Activated T-cell treated with anti-CD3 and anti-CD28 coated beads, Interleukin-2, amount 50 U/mL, for 48 hours (primary cell): ENCODE measurements at regions not wholly inside any gene's neighbourhood (a gene's known extent, or its start where the extent isn't known, plus 50 kb on each side); places are given as distances from the start of the nearest gene placed in this dataset.
"Not testable (repeated sequence)": the region's sequence is repeated elsewhere in the genome, so short reads cannot be mapped to it uniquely, and the experiment has no call there.

Experiments
- DNase-seq, 2 experiments: peaks; one replicate each; pipeline ENCODE4 v3.0.0-alpha.2; 2020

DNA sequence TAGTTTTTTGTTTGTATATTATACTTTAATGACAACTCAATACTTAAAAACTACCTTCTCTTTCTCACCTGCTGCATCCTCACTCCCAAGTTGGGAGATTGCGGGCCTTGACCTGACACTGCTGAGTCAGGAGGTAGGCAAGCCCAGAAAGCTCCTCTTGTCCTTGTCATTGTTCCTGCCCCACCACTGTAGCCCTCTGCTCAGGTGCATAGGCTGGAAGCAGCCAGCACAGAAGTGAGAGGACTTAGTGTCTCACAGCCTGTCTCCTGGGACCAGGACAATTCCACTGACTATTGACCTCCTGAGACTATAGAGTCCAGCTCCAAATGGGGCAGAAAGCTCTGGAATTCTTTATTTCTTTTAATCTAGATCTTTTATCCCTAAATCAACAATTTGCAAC, 123.5 kb upstream of the NDP start:
- DNase-seq = no peak

DNA sequence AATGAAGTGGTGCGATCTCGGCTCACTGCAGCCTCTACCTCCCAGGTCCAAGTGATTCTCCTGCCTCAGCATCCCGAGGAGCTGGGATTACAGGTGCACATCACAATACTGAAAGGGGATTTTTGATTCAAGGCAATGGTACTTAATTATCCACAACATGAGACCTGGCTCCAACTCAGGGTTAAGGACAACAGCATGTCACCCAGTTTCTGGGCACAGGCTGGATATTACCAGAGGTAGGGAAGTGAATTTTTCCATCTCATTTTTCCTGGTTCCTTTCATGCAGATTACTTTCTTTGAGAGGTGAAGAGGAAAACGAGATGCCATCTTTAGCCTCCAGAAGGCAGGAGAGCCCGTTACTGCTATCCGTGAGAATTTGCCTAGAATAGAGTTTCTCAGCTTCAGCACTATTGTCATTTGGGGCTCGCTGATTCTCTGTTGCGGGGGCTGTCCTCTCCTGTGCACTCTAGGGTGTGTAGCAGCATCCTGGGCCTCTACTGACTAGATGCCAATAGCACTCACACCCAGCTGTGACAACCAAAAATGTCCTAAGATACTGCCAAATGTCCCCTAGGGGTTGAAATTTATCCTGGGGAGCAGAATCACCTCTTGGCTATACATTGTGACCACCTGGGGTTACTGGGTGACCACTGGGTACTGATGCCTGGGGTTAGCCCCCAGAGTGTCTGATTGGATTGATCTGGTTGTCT, 121.8 kb upstream of the NDP start:
- no peak for DNase-seq

DNA sequence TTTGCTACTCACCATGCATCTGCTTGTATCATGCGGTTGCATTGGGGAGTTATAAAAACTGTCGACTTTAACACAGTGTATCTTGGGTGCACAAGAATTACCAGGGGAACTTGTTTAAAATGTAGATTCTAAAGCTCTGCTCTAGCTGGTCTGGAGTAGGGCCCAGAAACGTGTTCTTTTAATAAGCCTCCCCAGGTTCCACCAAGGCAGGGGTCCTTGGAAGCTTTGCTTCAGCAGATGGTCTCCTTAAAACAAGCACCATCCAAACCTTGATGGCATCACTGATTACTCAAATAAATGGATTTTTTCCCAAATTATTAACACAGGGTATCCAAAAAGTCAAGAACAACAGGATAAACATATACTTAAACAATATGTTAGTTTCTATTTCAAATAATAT, 120.2 kb upstream of the NDP start:
- DNase-seq = no peak

DNA sequence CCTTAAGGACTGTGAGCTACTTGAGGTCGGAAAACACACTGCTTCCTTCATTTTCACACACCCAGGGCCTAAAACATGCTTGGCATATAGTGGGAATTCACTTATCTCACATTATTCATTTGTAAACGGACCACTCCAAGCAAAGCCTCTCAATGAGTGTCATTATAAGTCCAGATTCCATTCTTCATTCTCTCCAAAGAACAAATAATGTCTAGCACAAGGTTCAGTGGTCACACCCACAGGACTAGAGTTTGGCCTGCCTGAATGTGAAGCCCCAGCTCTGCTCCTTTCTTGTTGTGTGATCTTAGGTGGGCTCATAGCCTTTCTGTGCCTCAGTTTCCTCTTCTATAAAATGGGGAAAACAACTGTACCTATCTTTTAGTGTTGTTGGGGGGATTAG, 119.6 kb upstream of the NDP start:
- no peak for DNase-seq

DNA sequence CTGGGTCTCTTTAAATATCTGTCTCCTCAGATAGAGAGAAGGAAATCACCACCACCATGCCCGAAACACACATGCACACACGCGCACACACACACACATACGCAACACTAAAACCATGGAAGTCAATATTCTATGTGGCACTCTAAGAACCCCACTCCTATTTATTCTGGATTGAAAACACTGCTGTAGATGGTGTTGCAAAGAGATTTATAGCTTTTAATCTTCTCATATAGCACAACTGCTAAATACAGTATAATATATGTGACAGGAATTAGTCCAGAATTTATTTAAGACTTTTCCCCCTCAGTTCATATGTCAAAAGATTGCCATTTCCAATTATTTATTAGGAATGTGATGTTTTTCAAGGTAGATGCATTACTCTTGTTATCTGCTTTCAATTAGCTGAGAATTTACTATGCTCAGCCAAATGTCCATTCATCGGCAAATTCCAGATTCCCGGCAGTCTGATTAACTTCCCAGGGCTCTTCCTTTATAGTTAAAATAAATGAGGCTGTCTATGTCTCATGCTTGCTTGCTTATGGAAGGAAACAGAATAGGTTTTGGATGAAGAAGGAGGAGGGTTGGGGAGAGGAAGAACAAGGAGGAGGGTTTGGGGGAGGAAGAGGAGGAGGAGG, 115.4 kb upstream of the NDP start:
- no peak for DNase-seq

DNA sequence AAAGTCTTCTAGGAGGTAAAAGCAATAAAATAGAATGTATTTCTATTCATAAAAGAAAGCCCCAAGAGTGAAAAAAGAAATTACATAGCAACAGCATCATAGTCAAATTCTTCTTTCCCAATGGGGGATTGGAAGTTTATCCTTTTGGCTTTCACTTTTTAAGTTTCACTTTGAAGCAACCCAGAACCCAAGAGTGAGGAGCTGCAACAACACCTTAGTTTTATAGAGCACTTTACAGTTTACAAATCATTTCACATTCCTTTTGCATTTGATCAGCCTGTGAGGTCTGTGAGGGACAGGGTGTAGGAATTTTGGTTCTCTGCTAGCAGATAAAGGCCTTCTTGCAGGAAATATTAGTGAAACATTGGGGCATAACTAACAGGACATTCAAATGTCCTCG, 112.0 kb upstream of the NDP start:
- no peak for DNase-seq

DNA sequence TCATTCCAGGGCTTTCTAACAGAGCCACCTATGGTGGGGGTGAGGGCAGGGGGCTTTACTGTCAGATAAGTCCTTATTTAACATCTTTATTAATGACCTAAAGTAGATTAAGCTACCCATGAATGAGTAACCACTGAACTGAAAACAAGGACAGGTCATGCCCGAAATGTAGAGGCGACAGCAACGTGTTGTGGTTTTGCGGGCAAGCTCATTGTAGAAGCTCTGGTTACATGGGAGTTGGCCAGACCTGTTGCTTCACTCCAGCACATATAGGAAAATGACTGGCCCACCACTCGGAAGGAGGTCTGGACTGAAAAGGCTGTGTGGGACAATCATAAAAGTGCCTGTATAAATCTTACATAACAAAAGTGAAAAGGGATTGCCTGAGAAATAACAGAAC, 109.6 kb upstream of the NDP start:
- no peak for DNase-seq

DNA sequence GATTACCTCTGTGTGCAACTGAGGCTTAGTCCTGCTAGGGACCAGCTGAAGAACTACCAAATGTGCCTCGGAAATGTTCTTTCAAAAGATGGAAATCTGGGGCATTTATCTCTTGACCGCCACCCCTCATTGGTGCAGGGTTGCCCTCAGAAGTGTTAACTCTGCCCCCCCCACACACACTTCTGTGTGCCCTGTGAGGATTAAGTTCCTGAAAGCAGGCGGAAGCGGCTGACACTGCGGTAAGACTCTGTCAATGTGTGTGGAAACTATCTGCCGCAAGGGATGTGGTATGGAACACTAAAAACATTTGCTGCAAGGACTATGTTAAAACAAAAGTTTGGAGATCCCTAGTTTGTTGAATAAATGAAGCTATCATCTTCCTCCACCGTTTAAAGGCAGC, 106.9 kb upstream of the NDP start:
- no peak for DNase-seq

DNA sequence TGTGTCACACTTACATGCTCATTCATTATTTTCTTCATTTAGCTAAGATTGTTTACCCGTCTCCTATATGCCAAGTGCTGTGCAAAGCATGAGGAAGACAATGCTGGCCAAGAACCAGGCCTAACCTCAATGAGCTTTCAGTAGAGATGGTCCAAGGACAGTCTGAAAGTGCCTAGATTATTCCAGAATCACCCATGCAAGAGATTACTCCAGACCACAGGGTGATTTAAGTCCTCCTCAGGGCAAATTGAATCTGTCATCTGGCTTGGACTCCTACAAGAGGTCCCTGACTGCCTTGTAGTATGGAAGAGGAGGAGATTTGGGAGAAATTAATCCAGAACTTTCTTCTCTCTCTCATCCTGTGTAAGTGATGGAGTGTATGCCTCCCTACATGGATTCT, 99.4 kb upstream of the NDP start:
- DNase-seq = no peak

DNA sequence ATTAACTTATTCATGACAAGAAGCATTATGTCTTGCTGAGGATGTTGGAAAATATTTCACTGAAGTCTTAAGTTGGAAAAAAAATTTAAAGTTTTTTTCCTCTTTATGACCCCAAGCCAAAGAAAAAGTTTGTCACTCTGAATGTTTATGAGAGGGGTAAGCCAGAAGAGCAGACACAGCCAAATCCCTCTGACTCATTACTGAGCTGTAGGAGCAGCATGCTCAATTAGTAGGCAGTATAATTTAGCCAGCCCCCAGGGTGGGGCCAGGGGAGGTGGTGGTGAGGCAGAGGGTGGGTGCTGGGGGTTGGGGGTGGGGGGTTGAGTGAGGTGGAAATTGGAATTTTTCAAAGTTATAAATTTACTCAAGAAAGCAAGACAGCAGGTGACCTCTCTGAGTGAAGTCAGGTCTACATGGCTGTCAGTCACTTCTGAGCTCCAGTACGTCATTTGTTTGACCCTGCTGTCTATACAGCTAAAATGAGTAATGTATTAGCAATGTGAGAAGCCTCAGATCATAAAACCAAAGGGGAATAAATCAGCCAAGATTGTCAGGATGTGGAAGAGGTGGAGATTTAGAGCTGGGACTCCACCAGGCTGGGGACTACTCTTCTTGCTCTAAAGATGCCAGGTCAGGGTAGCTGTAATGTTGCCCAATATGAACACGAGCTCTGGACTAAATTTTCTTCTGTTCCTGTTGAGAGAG, 98.8 kb upstream of the NDP start:
- DNase-seq = no peak

DNA sequence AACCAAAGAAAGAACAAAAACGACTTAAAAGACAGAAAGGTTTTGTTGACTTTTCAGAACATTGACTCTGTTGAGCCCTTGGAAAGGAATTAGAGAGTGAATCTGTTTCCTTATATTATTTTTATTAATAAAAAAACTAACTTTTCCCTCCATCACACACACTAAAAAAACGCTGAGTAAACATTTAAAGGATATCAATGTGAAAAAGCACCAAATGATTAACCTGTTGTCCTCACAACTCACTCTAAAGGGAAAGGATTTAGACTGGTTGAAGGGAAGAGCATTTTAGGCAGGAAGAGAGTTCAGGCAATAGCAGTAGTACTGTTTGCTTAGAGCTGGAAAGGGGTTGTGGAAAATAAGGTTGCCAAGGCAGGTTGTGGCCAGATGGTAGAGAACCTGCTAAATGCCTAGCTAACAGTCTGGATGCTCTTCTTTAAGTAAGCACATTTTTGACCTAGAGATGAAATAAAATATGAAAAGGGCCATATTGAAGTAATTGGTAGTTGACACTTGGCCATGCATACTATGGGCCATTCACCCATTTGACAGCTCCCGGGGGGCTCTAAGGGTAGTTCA, 98.0 kb upstream of the NDP start:
- DNase-seq = no peak

DNA sequence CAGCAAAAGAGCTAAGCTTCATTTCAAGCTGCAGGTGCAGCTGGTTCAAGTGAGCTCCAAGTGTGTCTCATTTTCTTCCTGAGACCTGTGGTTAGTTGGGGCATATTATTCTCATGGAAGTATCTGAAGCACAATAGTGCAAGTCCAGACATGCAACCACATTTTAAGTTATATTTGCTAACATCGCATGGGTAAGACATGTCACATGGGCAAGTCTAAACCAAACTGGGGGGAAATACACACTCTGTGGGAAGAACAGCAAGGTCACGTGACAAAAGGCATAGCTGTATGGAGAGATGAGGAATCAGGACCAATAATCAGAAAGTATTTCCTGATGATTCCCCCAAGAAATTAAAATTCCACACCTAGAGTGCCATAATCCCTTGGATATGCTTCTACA, 94.9 kb upstream of the NDP start:
- DNase-seq = no peak

DNA sequence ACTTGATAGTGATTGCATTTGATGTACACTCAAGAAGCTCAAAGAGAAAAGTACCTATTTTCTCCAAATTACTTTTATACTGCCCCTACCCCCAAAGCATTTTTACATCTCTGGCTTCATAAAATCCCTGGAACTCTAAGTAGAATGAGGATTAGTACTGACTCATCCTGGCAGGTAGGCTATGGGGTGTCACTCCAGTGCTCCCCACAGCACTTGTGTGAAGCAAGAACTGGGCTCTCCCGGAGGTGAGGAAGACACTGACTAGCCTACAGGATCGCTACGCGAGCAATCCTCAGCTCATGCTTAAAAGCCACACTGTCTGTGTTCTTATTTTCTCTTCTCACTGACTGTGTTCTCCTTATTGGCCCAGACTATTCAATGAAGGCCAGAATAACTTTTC, 90.4 kb upstream of the NDP start:
- DNase-seq = no peak

DNA sequence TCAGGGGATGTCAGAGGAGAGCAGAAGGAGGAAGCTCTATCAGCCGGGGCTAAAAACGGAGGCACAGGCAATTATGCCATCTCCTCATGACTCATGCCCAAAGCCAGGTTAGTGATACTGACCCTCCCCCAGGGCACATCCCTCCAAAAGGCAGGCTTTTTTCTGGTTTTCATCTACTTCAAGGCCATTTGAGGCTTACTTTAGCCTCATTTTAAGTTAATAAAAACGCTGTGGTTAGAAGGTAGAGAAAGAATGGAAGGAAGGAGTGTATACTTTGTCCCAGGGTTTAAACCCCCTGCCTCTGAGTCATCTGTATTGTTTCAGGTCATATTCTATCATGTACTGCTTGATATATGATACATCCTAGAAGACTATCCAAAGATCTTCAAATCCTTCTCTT, 89.7 kb upstream of the NDP start:
- peak in 1 of 2 experiments; percentile 16 for DNase-seq

DNA sequence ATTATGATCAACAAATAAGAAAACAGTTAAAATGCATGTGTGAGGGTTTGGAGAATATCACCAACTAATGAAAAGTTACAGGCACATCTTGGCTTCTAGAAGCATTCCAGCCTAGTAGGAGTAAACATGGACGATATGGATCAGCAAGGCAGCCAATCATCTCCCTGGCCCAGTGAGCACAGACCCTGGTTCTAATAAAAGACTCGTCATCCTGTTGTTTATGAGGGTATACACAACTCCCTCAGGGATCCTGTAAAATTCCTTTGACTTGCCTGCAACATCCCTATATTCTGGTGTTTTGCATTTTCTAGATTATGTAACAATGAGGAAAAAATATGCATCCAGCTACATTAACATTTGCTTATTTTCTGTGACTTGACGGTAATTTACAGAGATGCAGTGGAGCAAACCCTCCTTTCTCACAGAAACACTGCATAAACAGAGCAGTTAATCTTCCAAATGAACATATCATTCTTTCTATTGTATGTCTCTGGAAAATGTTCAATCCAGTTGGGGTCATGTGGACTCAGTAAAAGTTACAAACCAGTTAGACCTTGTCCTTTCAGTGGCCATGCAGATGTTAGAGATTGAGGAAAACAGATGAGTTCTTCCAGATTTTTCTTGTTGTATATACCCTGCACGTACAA, 88.9 kb upstream of the NDP start:
- no peak for DNase-seq

DNA sequence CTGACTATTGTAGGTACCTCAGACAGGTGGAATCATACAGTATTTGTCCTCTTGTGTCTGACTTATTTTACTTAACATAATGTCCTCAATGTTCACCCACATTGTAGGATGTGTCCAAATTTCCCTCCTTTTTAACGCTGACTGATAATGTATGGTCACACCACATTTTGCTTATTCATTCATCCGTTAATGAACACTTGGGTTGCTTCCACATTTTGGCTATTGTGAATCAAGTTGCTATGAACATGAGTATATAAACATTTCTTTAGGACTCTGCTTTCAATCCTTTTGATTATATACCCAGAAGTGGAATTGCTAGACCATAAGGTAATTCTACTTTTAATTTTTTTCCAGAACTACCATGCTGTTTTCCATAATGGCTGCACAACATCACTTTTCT, 87.0 kb upstream of the NDP start:
- no peak for DNase-seq

DNA sequence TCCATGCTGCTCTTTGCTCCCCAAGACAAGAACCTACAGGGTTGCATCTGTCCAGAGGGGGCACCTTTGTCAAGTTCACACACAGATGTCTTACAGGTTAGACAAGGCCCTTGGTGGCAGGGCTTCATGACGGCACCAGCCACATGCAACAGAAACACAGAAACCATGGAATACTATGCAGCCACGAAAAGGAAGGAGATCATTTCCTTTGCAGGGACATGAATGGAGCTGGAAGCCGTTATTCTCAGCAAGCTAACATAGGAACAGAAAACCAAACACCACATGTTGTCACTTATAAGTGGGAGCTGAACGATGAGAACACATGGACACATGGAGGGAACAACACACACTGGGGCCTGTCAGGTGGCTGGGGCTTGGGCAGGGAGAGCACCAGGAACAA, 85.1 kb upstream of the NDP start:
- DNase-seq = no peak

DNA sequence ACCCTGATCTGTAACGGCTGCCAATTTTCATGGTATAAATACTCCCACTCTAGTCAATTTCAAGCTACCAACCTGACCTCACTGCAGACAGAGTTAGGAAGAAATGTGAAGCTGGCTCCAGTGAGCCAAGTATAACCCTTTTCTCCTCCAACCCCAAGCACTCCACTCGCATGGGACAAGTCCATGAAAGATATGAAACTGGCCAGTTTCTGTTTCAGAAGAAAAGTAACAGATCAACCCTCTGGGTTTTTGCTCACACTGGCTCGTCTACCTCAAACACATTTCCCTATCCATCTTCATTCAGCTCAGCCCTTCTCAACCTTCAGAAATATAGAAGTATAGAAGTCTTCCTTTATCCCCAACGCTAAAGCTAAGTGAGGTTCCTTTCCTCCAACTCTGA, 82.4 kb upstream of the NDP start:
- no peak for DNase-seq

DNA sequence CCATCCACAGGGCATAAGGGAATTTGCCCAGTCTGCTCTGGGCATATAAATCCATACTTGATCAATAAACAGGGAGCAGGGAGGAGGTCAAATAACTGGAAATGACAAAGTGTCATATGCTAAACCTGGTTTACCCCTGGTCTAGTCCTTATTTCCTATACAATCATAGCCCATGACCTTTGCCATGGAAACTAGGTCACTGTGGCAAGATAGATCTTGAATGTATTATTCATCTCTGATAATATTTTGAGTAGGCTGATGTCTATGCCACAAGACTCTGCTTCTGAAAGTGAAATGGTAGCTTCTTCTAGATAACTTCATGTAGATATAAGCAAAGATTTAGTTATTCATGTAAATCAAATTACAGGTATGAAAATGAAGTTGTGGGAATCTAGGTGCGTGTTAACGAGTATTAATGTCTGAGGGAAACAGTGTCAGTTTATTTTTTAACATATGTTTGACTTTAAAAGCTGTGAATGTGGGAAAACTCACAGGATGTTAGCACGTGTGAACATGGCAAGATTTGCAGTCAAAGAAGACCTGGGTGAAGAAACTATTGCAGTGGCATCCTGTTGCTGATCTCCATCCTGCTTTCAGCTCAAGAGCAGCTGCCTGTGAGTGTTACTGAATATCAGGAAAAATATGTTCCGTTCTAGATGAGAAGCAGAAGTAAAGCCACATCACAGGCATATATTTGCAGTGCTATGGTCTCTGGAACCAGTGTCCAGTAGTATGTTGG, 81.8 kb upstream of the NDP start:
- no peak for DNase-seq

DNA sequence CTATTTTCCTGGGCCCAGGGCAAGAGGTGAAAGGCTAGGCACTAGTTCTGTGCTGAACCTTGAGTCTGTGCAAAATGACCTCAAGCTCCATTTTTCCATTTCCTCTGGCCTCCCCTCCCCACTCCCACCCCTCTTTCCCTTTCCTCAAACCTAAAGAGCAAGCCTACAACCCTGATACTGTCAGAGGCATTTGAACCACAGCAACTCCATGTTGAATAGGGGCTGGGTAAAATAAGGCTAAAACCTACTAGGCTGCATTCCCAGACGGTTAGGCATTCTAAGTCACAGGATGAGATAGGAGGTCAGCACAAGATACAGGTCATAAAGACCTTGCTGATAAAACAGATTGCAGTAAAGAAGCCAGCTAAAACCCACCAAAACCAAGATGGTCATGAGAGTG, 71.9 kb upstream of the NDP start:
- not testable (repeated sequence) for DNase-seq

DNA sequence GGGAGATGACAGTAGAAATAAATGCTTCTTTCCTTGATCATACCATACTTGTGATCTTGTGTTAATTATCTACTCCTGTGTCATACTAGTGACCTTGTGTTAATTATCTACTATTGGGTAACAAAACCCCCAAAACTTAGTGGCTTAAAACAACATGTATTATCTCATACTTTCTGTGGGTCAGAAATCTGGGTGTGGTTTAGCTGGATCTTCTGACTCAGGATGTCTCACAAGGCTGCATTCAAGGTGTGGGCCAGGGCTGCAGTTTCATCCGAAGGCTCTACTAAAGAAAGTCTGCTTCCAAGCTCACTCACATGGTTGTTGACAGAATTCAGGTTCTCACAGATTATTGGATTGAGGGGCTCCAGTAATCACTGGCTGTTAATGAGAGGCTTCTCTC, 70.3 kb upstream of the NDP start:
- DNase-seq = no peak

DNA sequence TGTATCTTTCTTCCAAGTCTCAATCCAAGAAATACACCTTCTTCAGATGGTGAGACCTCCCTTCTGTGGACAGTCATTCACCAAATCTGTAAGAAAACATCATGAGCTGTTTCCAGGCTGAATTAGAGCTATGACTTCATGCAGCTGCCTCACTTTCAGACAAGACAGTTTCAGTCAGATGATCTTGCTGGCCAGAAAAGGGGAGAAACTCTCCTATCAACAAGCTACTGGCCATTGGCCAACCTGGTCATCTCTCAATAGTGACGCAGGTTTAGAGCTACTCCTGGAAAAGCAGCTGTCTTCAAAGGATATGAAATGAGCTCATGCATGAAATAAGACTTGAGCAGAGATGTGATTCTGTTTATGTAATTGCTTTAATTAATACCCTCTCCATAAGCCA, 69.6 kb upstream of the NDP start:
- DNase-seq = no peak

DNA sequence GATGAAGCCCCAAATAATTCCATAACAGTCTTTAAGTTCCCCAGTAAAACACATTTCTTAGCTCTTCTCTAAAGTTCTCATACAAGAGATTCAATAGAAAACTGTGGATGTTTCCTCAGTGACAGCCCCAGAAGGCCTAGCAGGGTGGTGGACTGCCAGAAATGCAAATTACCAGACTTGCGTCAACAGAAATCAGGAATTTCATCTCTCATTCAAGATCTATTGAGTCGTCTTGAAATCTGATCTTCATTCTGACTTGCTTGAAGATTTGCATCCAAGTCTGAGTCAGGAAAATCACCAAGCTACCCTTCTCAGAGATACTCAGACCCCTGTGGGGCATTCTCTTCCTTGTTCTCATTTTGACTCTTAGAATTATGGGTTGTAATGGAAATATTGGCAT, 68.9 kb upstream of the NDP start:
- DNase-seq = no peak
